A172 (cell line): ENCODE measurements at regions not wholly inside any gene's neighbourhood (a gene's known extent, or its start where the extent isn't known, plus 50 kb on each side); places are given as distances from the start of the nearest gene placed in this dataset.
A peak's percentile ranks its signal among the peaks of the same experiment; 100 is the strongest.
"Not testable (repeated sequence)": the region's sequence is repeated elsewhere in the genome, so short reads cannot be mapped to it uniquely, and the experiment has no call there.

ENCODE experiments used
- DNase-seq: peaks from one replicate; pipeline ENCODE4 v3.0.0-alpha.2; 2015; ENCODE audit warnings: low spot score

GRCh38 chr11:112650527-112650926, 310.7 kb upstream of the NCAM1 start:
- no peak for DNase-seq

- no peak for DNase-seq
These were observed 309.8 kb upstream of the NCAM1 start for GRCh38 chr11:112651386-112651785.

GRCh38 chr11:112652786-112653390, 308.3 kb upstream of the NCAM1 start:
- DNase-seq: no peak

- peak; percentile 49 for DNase-seq
These were observed 305.8 kb upstream of the NCAM1 start for GRCh38 chr11:112655371-112655770.

GRCh38 chr11:112656772-112657428, 304.3 kb upstream of the NCAM1 start:
- DNase-seq: peak; percentile 64

- peak; percentile 4 for DNase-seq
These were observed 302.8 kb upstream of the NCAM1 start for GRCh38 chr11:112658431-112658878.

- DNase-seq: no peak
These were observed 300.1 kb upstream of the NCAM1 start for GRCh38 chr11:112661146-112661545.

GRCh38 chr11:112661571-112661970, 299.6 kb upstream of the NCAM1 start:
- DNase-seq: no peak

- DNase-seq: no peak
These were observed 298.7 kb upstream of the NCAM1 start for GRCh38 chr11:112662554-112662953.

GRCh38 chr11:112663947-112664634, 297.1 kb upstream of the NCAM1 start:
- no peak for DNase-seq

GRCh38 chr11:112665291-112665690, 295.9 kb upstream of the NCAM1 start:
- DNase-seq: no peak

GRCh38 chr11:112666253-112666652, 295.0 kb upstream of the NCAM1 start:
- DNase-seq: no peak

- DNase-seq: no peak
These were observed 290.2 kb upstream of the NCAM1 start for GRCh38 chr11:112670806-112671570.

- not testable (repeated sequence) for DNase-seq
These were observed 287.8 kb upstream of the NCAM1 start for GRCh38 chr11:112673401-112673800.

- no peak for DNase-seq
These were observed 276.1 kb upstream of the NCAM1 start for GRCh38 chr11:112685111-112685510.

GRCh38 chr11:112689851-112690250, 271.4 kb upstream of the NCAM1 start:
- DNase-seq: no peak

- no peak for DNase-seq
These were observed 267.4 kb upstream of the NCAM1 start for GRCh38 chr11:112693781-112694180.

- peak; percentile 11 for DNase-seq
These were observed 267.0 kb upstream of the NCAM1 start for GRCh38 chr11:112694245-112694644.

- DNase-seq: peak; percentile 55
These were observed 266.4 kb upstream of the NCAM1 start for GRCh38 chr11:112694813-112695212.

- no peak for DNase-seq
These were observed 263.6 kb upstream of the NCAM1 start for GRCh38 chr11:112697391-112698178.

GRCh38 chr11:112705148-112705547, 256.1 kb upstream of the NCAM1 start:
- no peak for DNase-seq
